Adipocyte (in vitro differentiated cells): ENCODE measurements at regions not wholly inside any gene's neighbourhood (a gene's known extent, or its start where the extent isn't known, plus 50 kb on each side); places are given as distances from the start of the nearest gene placed in this dataset.

Experiments used
- DNase-seq: peaks from one replicate; pipeline ENCODE4 v3.0.0-alpha.2; 2015; ENCODE audit warnings: low read depth
- H3K27me3 ChIP-seq: replicated peaks from 2 replicates; pipeline ENCODE4 v1.7.0; 2013; ENCODE audit warnings: mild to moderate bottlenecking, low read length, moderate library complexity; ENCODE audit not compliant: control insufficient read depth, insufficient read depth
- H3K36me3 ChIP-seq: 2 replicates; pipeline ENCODE4 v1.7.0; 2013; ENCODE audit warnings: low read length, mild to moderate bottlenecking, moderate library complexity; ENCODE audit not compliant: control insufficient read depth, insufficient read depth, severe bottlenecking
- H3K4me1 ChIP-seq: 2 replicates; pipeline ENCODE4 v1.7.0; 2013; ENCODE audit warnings: mild to moderate bottlenecking, low read length, moderate library complexity; ENCODE audit not compliant: control insufficient read depth, insufficient read depth
- H3K4me3 ChIP-seq: 2 replicates; pipeline ENCODE4 v1.7.0; 2013; ENCODE audit warnings: mild to moderate bottlenecking, low read length, moderate library complexity
- H3K9ac ChIP-seq: 2 replicates; pipeline ENCODE4 v1.7.0; 2013; ENCODE audit warnings: mild to moderate bottlenecking, low read length, moderate library complexity
- H3K9me3 ChIP-seq: 2 replicates; pipeline ENCODE4 v1.7.0; 2013; ENCODE audit warnings: mild to moderate bottlenecking, low read length, moderate library complexity; ENCODE audit not compliant: control insufficient read depth

DNA sequence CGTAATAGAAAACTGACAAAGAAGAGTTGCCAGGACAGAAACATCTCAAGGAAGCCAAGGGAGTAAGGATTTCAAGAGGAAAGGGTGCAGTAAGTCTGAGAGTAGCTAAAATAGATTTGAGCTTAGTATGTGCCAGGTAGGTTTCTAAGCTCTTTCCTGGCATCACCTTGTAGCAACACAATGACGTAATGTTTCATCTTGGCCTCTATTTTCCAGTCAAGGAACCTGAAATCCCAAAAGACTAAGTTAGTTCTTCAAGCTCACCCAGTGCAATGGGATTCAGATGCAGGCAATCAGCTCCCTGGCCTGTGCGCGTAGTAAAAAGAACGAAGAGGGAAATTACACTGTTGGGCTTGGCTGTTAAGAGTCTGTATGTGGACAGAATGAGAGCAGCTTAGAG lies 586.5 kb upstream of the TENM3 start:
- Histone ChIP-seq H3K4me3 (no peak overlapping the region), H3K36me3 (no peaks in the 10 kb centered on the region), H3K4me1 (peaks cover 34% of the 10 kb centered on the region), H3K9me3 (no peaks in the 10 kb centered on the region), H3K9ac (no peak overlapping the region), H3K27me3 (no peaks in the 10 kb centered on the region)
- no peak for DNase-seq

DNA sequence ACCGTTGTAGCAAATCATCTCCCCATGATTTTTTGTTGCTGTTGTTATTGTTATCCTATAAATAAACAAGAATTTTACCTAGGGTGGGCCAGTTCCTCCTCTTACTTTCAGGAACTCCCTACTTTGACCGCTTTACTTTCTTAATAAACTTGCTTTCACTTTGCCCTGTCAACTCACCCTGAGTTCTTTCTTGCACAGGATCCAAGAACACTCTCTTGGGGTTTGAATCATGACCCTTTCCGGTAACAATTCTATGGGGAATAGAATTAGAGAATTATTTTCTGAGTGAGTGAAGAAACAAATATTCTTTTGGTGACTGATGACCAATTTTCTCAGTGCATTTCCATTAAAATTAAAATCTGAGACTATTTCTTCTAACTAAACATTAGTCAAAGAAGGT lies 584.0 kb upstream of the TENM3 start:
- no peaks in the 10 kb centered on the region for H3K9me3 ChIP-seq
- no peaks in the 10 kb centered on the region for H3K36me3 ChIP-seq
- H3K9ac ChIP-seq: peak overlapping the region; percentile 59
- no peaks in the 10 kb centered on the region for H3K27me3 ChIP-seq
- peak overlapping the region; percentile 40 for H3K4me3 ChIP-seq
- peaks cover 45% of the 10 kb centered on the region for H3K4me1 ChIP-seq
- no peak for DNase-seq

DNA sequence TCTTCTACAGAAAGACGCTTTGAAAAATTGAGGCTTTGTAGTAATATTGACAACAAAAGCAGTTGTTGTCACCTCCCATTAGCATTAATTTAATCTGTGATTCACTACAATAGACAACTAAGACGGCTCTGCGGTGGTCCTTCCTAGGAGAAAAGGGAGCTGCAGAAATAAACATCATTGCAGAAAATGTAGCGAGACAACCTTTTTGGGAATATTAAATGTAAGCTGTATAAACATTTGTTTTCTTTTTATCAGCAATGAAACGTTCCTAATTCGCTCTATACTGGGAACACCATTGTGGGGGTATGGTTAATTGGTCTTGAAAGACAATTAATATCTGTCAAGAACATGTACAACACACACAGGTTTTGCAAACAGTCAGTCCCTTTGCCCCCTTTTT lies 583.3 kb upstream of the TENM3 start:
- DNase-seq: no peak
- Histone ChIP-seq H3K4me1 (peaks cover 45% of the 10 kb centered on the region), H3K27me3 (no peaks in the 10 kb centered on the region), H3K4me3 (peak overlapping the region; percentile 40), H3K36me3 (no peaks in the 10 kb centered on the region), H3K9me3 (no peaks in the 10 kb centered on the region), H3K9ac (peak overlapping the region; percentile 59)

DNA sequence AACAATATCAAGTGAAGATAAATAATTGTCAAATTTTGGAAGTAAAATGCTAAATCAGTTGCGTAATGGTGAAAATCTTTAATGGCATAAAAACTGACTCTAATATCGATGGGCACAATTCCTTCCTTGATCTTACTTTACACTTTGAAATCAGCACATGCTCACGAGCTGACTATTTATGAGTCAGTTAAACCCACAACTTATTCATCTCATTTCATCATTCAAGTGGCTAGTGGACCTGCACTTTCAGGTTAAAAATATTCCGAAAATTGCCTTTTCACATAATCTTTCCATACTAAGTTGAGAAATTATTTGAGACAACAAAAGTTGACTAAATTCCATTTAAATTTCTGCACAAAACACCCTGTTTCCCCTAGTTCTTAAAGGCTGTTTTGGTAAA lies 582.1 kb upstream of the TENM3 start:
- Histone ChIP-seq H3K9me3 (no peaks in the 10 kb centered on the region), H3K4me3 (peak overlapping the region; percentile 37), H3K27me3 (no peaks in the 10 kb centered on the region), H3K36me3 (no peaks in the 10 kb centered on the region), H3K9ac (peak overlapping the region; percentile 81), H3K4me1 (peaks cover 45% of the 10 kb centered on the region)
- DNase-seq: peak; percentile 62

DNA sequence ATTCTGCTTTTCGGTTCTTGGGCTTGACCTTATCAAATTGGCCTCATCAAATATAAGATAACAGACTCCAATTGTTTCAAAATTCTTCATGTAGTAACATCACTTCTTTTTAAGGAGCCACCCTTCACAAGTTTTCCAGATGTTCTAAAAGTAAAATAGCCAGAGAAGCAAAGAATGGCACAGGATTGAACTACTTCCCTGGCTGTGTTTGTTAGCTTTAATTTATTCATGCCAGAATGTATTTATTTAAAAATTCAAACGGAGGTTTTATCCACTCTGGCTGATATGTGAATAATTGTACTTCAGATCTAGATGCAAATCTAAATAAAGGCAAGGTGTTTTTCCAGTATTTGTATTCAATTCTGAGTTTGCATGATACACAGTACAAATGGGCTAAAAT lies 581.3 kb upstream of the TENM3 start:
- no peaks in the 10 kb centered on the region for H3K27me3 ChIP-seq
- DNase-seq: peak; percentile 30
- no peaks in the 10 kb centered on the region for H3K9me3 ChIP-seq
- peak overlapping the region; percentile 81 for H3K9ac ChIP-seq
- no peaks in the 10 kb centered on the region for H3K36me3 ChIP-seq
- peaks cover 45% of the 10 kb centered on the region for H3K4me1 ChIP-seq
- H3K4me3 ChIP-seq: peak overlapping the region; percentile 37

DNA sequence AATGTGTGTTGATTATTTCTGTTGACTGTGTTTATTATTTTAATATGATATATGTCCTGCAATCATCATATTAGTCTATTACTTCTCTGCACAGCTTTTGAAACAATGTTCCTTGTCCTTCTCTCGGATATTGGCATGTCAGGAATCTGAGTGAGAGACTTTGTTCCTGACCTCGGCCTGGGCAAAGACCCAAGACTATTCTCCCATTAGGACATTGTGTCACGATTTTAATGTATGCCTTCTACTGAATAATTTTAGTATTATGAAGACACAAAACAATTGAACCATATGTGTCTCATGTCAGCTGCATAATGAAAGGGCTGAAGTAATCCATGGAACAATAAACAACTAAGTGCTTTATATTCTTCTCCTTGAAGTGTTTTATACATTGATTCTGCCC lies 580.8 kb upstream of the TENM3 start:
- H3K9ac ChIP-seq: peak overlapping the region; percentile 81
- H3K9me3 ChIP-seq: no peaks in the 10 kb centered on the region
- peak; percentile 71 for DNase-seq
- peak overlapping the region; percentile 37 for H3K4me3 ChIP-seq
- H3K27me3 ChIP-seq: no peaks in the 10 kb centered on the region
- peaks cover 45% of the 10 kb centered on the region for H3K4me1 ChIP-seq
- H3K36me3 ChIP-seq: no peaks in the 10 kb centered on the region

DNA sequence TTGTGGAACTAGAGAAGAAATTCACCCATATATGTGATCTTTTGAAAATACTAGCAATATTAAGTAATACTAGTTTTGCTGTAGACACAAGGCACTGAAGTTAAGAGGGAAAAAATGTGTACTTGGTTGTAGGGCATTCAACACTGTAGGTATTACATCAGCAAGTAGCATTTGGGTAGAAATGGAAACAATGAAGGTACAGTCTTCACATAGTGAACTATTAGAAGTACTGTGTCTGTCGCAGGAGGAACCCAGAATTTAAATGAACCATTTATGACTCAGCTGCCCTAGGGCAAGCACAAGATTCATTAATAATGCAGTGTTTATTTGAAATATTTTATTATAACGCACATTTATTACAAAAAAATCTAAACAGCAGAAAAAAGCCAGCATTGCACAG lies 572.7 kb upstream of the TENM3 start:
- peaks cover 13% of the 10 kb centered on the region for H3K4me1 ChIP-seq
- no peak for DNase-seq
- H3K9me3 ChIP-seq: no peaks in the 10 kb centered on the region
- no peak overlapping the region for H3K9ac ChIP-seq
- H3K27me3 ChIP-seq: no peaks in the 10 kb centered on the region
- no peak overlapping the region for H3K4me3 ChIP-seq
- H3K36me3 ChIP-seq: no peaks in the 10 kb centered on the region

DNA sequence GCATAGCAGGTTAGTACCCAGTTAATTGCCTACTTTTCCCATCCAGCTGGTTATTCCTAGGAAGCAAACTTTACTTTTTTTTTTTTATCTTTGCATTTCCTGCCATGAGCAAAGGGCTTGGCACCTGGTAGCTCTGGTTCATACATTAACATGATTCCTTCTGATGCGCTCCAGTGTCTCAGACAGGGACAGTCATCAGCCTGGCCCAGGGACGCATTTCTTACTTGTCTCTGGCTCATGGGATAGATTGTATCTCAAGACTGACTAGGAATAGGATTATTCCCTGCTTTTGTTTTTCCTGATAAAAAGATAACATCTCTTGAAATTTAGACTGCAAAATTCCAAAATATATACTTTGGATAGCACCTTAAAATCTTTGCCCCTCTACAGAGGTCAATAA lies 571.5 kb upstream of the TENM3 start:
- Histone ChIP-seq H3K27me3 (no peaks in the 10 kb centered on the region), H3K9ac (no peak overlapping the region), H3K4me3 (no peak overlapping the region), H3K4me1 (peaks cover 17% of the 10 kb centered on the region), H3K9me3 (no peaks in the 10 kb centered on the region), H3K36me3 (no peaks in the 10 kb centered on the region)
- no peak for DNase-seq

DNA sequence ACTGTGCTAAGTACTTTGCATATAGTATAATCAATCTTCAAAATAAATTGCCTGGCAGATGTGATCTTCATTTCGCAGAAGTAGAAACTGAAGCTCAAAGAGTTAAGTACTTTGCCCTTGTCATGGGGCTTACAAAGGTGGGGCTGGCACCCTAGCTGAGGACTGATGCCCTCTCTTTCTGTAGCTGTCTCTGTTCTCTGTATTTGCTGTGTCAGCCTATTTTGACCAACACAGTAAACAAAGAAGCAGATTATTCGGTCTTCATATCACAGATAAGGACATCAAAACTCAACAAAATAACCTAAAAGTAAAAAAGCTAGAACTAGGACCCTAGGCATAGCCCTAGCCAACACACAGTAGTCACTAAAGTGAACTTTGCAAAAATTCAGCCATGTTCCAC lies 570.5 kb upstream of the TENM3 start:
- no peaks in the 10 kb centered on the region for H3K27me3 ChIP-seq
- H3K9me3 ChIP-seq: no peaks in the 10 kb centered on the region
- no peak overlapping the region for H3K4me3 ChIP-seq
- no peak overlapping the region for H3K9ac ChIP-seq
- no peak for DNase-seq
- no peaks in the 10 kb centered on the region for H3K36me3 ChIP-seq
- H3K4me1 ChIP-seq: peaks cover 17% of the 10 kb centered on the region

DNA sequence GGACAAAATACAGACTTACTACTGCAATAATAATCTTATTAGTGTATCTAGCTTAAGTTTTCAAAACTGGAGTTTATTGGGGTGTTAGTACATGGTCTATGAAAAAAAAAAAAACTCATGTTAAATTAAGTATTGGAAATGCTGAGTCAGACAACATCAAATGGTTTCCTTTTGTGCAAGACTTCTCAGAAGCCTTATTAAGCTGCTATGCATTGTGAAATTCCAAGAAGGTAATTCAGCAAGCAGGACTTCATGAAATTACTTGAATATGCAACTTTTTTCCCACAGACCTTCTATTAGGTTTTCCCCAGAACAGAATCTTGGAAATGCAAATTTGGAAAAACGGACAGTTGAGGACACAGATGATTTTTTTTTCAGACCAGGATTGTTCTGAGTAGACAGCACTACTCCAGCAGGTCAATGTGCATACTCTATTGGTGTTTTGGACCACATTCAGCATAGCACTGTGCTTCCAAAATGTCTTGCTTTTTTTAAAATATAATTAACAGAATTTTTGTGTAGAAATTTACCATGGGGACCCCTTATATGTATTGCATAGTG lies 568.8 kb upstream of the TENM3 start:
- Histone ChIP-seq H3K36me3 (no peaks in the 10 kb centered on the region), H3K4me3 (no peak overlapping the region), H3K9ac (peak overlapping the region; percentile 13), H3K9me3 (no peaks in the 10 kb centered on the region), H3K4me1 (peaks cover 17% of the 10 kb centered on the region), H3K27me3 (no peaks in the 10 kb centered on the region)
- DNase-seq: peak; percentile 76

DNA sequence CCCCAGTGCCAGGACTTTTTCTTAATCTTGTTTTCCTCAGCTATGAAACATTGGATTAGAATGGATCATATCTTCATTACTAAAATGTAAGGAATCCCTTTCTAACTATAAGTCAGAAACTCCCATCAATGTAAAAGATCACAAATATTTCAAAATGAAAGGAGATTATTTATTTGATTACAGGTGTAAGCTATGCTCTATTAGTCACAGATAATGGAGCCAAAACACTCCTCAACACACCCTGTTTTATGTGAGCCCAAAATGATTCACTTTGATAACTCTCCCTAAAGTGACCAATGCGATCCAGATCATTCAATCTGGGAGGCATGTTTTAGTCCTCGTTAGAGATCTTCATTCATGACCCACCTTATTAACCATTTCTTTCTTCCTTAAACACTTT lies 566.7 kb upstream of the TENM3 start:
- Histone ChIP-seq H3K9ac (no peak overlapping the region), H3K9me3 (no peaks in the 10 kb centered on the region), H3K36me3 (no peaks in the 10 kb centered on the region), H3K27me3 (no peaks in the 10 kb centered on the region), H3K4me1 (peaks cover 20% of the 10 kb centered on the region), H3K4me3 (no peak overlapping the region)
- DNase-seq: no peak

DNA sequence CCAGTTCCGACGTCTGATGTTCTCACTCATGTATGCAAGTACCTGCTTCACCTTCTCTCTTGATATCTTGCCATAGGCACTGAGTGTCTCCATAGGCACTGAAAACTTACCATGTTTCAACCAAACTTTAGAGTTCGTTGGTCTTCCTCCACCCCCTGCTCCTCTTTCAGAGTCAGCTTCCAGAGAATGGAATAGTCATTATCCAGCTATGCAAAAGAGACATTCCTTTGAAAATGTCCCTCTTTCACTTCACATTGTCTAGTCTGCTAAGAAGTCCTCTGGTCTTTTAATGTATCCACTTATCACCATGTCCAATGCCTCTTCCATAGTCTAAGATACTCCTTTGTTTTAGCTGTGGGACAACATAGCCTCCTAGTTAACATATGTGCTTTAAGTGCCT lies 566.0 kb upstream of the TENM3 start:
- DNase-seq: no peak
- Histone ChIP-seq H3K36me3 (no peaks in the 10 kb centered on the region), H3K9me3 (no peaks in the 10 kb centered on the region), H3K9ac (no peak overlapping the region), H3K4me1 (peaks cover 25% of the 10 kb centered on the region), H3K27me3 (no peaks in the 10 kb centered on the region), H3K4me3 (no peak overlapping the region)
